Thoracic aorta (tissue), 2 donors: ENCODE measurements at regions not wholly inside any gene's neighbourhood (a gene's known extent, or its start where the extent isn't known, plus 50 kb on each side); places are given as distances from the start of the nearest gene placed in this dataset.

Experiments
- ATAC-seq: fragments of 150-250 bp; one replicate; pipeline ENCODE4 v1.8.0; 2017; ENCODE audit warnings: low read depth; ENCODE audit not compliant: insufficient number of reproducible peaks, low FRiP score
- DNase-seq: peaks from one replicate; pipeline ENCODE4 v3.0.0-alpha.2; 2020; ENCODE audit warnings: low spot score
- H3K27ac ChIP-seq, 2 donors: fragments of 200-600 bp; sonication (generic); 1 replicate in 1 of 2; 2 replicates in 1 of 2; pipeline ENCODE4 v1.5.1; 2016; ENCODE audit warnings: mild to moderate bottlenecking in 2 of 2, moderate library complexity in 2 of 2
- H3K27me3 ChIP-seq: fragments of 200-600 bp; sonication (generic); replicated peaks from 2 replicates; pipeline ENCODE4 v1.6.0; 2016; ENCODE audit warnings: mild to moderate bottlenecking; ENCODE audit not compliant: insufficient read depth
- H3K36me3 ChIP-seq: fragments of 200-600 bp; sonication (generic); one replicate; pipeline ENCODE4 v1.5.1; 2016
- H3K4me1 ChIP-seq, 2 donors: fragments of 200-600 bp; sonication (generic); 1 replicate in 1 of 2; 2 replicates in 1 of 2; pipeline versions ENCODE4 v1.5.1 to v1.6.0; 2016; ENCODE audit warnings: low read depth in 2 of 2, mild to moderate bottlenecking in 1 of 2; ENCODE audit not compliant: control insufficient read depth in 1 of 2
- H3K4me3 ChIP-seq: fragments of 200-600 bp; sonication (generic); 2 replicates; pipeline ENCODE4 v1.5.1; 2016; ENCODE audit warnings: mild to moderate bottlenecking
- H3K9me3 ChIP-seq: fragments of 200-600 bp; sonication (generic); 2 replicates; pipeline ENCODE4 v1.5.1; 2016
- CTCF ChIP-seq: fragments of 200-600 bp; sonication (generic); IDR thresholded peaks from one replicate; pipeline ENCODE4 v1.5.1; 2019; ENCODE audit warnings: antibody characterized with exemption

GRCh38 chr11:28621753-28622152 lies 513.6 kb downstream of the METTL15 start:
- no peaks in the 10 kb centered on the region for H3K27me3 ChIP-seq
- H3K4me3 ChIP-seq: peak overlapping the region; percentile 23
- no peak overlapping the region for H3K27ac ChIP-seq
- H3K9me3 ChIP-seq: no peaks in the 10 kb centered on the region
- no peaks in the 10 kb centered on the region for H3K4me1 ChIP-seq
- ATAC-seq: no peak
- no peak for TF ChIP-seq CTCF
- no peaks in the 10 kb centered on the region for H3K36me3 ChIP-seq
- DNase-seq: no peak

GRCh38 chr11:28619846-28620540 lies 511.8 kb downstream of the METTL15 start:
- no peak for DNase-seq
- Histone ChIP-seq H3K4me3 (no peak overlapping the region), H3K9me3 (no peaks in the 10 kb centered on the region), H3K27me3 (no peaks in the 10 kb centered on the region), H3K4me1 (no peaks in the 10 kb centered on the region), H3K36me3 (no peaks in the 10 kb centered on the region), H3K27ac (no peak overlapping the region)
- no peak for TF ChIP-seq CTCF
- ATAC-seq: no peak

GRCh38 chr11:28618416-28618815 lies 510.2 kb downstream of the METTL15 start:
- no peak overlapping the region for H3K27ac ChIP-seq
- ATAC-seq (no peak), DNase-seq (no peak)
- H3K4me3 ChIP-seq: no peak overlapping the region
- no peak for TF ChIP-seq CTCF
- no peaks in the 10 kb centered on the region for H3K36me3 ChIP-seq
- H3K4me1 ChIP-seq: no peaks in the 10 kb centered on the region
- H3K9me3 ChIP-seq: no peaks in the 10 kb centered on the region
- H3K27me3 ChIP-seq: no peaks in the 10 kb centered on the region

- H3K4me1 ChIP-seq: no peaks in the 10 kb centered on the region
- no peaks in the 10 kb centered on the region for H3K9me3 ChIP-seq
- H3K27ac ChIP-seq: no peak overlapping the region
- no peaks in the 10 kb centered on the region for H3K27me3 ChIP-seq
- no peak overlapping the region for H3K4me3 ChIP-seq
- H3K36me3 ChIP-seq: no peaks in the 10 kb centered on the region
- ATAC-seq: no peak
- TF ChIP-seq CTCF: no peak
- no peak for DNase-seq
Observed at GRCh38 chr11:28616160-28616965, 508.2 kb downstream of the METTL15 start.

- Histone ChIP-seq H3K4me1 (no peaks in the 10 kb centered on the region), H3K27ac (no peak overlapping the region), H3K4me3 (no peak overlapping the region), H3K9me3 (no peaks in the 10 kb centered on the region), H3K36me3 (no peaks in the 10 kb centered on the region), H3K27me3 (no peaks in the 10 kb centered on the region)
- ATAC-seq (no peak), DNase-seq (no peak)
- no peak for TF ChIP-seq CTCF
Observed at GRCh38 chr11:28615542-28615941, 507.4 kb downstream of the METTL15 start.
